OCI-LY1 (cell line): ENCODE measurements at regions not wholly inside any gene's neighbourhood (a gene's known extent, or its start where the extent isn't known, plus 50 kb on each side); places are given as distances from the start of the nearest gene placed in this dataset.

Source experiments
- H2AFZ ChIP-seq: fragments of 200-600 bp; sonication (generic), shearing (Covaris generic); 2 replicates; pipeline ENCODE4 v1.6.0; 2014; ENCODE audit warnings: antibody characterized with exemption, mild to moderate bottlenecking, low read length
- H3F3A ChIP-seq: fragments of 200-600 bp; sonication (generic), shearing (Covaris generic); 2 replicates; pipeline ENCODE4 v1.6.0; 2014; ENCODE audit warnings: mild to moderate bottlenecking, antibody characterized with exemption, low read length, moderate library complexity; ENCODE audit not compliant: insufficient read depth
- H3K27ac ChIP-seq: fragments of 200-600 bp; sonication (generic); 2 replicates; pipeline ENCODE4 v1.5.1; 2014; ENCODE audit warnings: low read length, mixed run types, mild to moderate bottlenecking, low read depth; ENCODE audit not compliant: poor library complexity, severe bottlenecking
- H3K27me3 ChIP-seq: fragments of 200-600 bp; sonication (generic); 2 replicates; pipeline ENCODE4 v1.6.0; 2014; ENCODE audit warnings: antibody characterized with exemption, mild to moderate bottlenecking, low read length, moderate library complexity; ENCODE audit not compliant: insufficient read depth
- H3K36me3 ChIP-seq: fragments of 200-600 bp; sonication (generic); 2 replicates; pipeline ENCODE4 v1.6.1; 2014; ENCODE audit warnings: mild to moderate bottlenecking, antibody characterized with exemption, low read length, moderate library complexity, mixed read lengths; ENCODE audit not compliant: insufficient read depth
- H3K4me1 ChIP-seq: fragments of 200-600 bp; sonication (generic); 2 replicates; pipeline ENCODE4 v1.5.1; 2014; ENCODE audit warnings: mild to moderate bottlenecking, low read length, moderate library complexity; ENCODE audit not compliant: insufficient read depth, severe bottlenecking
- H3K4me2 ChIP-seq: fragments of 200-600 bp; sonication (generic), shearing (Covaris generic); 2 replicates; pipeline ENCODE4 v1.6.1; 2014; ENCODE audit warnings: low read length
- H3K4me3 ChIP-seq: fragments of 200-600 bp; sonication (generic); 2 replicates; pipeline ENCODE4 v1.5.1; 2014; ENCODE audit warnings: low read length, low read depth, mild to moderate bottlenecking, mixed read lengths; ENCODE audit not compliant: poor library complexity, severe bottlenecking
- H3K79me2 ChIP-seq: fragments of 200-600 bp; shearing (Covaris generic); 2 replicates; pipeline ENCODE4 v1.6.1; 2016; ENCODE audit warnings: mixed run types, low read length, mixed read lengths; ENCODE audit not compliant: insufficient read depth
- H3K9ac ChIP-seq: fragments of 200-600 bp; sonication (generic), shearing (Covaris generic); 2 replicates; pipeline ENCODE4 v1.6.1; 2014; ENCODE audit warnings: mild to moderate bottlenecking, low read length, mixed read lengths
- H3K9me2 ChIP-seq: fragments of 200-600 bp; sonication (generic), shearing (Covaris generic); 2 replicates; pipeline ENCODE4 v1.6.1; 2014; ENCODE audit warnings: low read depth, mild to moderate bottlenecking, low read length, mixed read lengths
- H3K9me3 ChIP-seq: fragments of 200-600 bp; shearing (Covaris generic); 2 replicates; pipeline ENCODE4 v1.6.1; 2014; ENCODE audit warnings: low read length, mixed read lengths
- H4K20me1 ChIP-seq: fragments of 200-600 bp; sonication (generic), shearing (Covaris generic); 2 replicates; pipeline ENCODE4 v1.6.0; 2016; ENCODE audit warnings: mild to moderate bottlenecking, low read length; ENCODE audit not compliant: insufficient read depth
- CTCF ChIP-seq: fragments of 200-600 bp; sonication (generic), shearing (Covaris generic); IDR thresholded peaks from 2 replicates; pipeline ENCODE4 v1.5.1; 2017; ENCODE audit warnings: mild to moderate bottlenecking, antibody characterized with exemption, low read length, moderate library complexity, mixed read lengths
- EZH2 ChIP-seq: fragments of 200-600 bp; sonication (generic), shearing (Covaris generic); IDR thresholded peaks from 2 replicates; pipeline ENCODE4 v1.8.0; 2017; ENCODE audit warnings: borderline replicate concordance, mixed run types, mild to moderate bottlenecking, antibody characterized with exemption, low read length, moderate library complexity, mixed read lengths

GRCh38 chr1:208593306-208594006 lies 349.3 kb upstream of the PLXNA2 start:
- H3K9ac ChIP-seq, result no peak overlapping the region
- H2AFZ ChIP-seq, result no peak overlapping the region
- H3K4me1 ChIP-seq, result no peaks in the 10 kb centered on the region
- H3F3A ChIP-seq, result no peaks in the 10 kb centered on the region
- no peaks in the 10 kb centered on the region for H3K9me3 ChIP-seq
- no peak overlapping the region for H3K27ac ChIP-seq
- H3K4me3 ChIP-seq, result no peak overlapping the region
- no peaks in the 10 kb centered on the region for H4K20me1 ChIP-seq
- no peaks in the 10 kb centered on the region for H3K27me3 ChIP-seq
- H3K79me2 ChIP-seq, result no peaks in the 10 kb centered on the region
- no peaks in the 10 kb centered on the region for H3K9me2 ChIP-seq
- TF ChIP-seq CTCF (no peak), EZH2 (no peak)
- no peaks in the 10 kb centered on the region for H3K36me3 ChIP-seq
- H3K4me2 ChIP-seq, result no peak overlapping the region

- no peaks in the 10 kb centered on the region for H3F3A ChIP-seq
- no peak overlapping the region for H3K4me2 ChIP-seq
- no peak overlapping the region for H3K4me3 ChIP-seq
- no peak overlapping the region for H3K27ac ChIP-seq
- no peaks in the 10 kb centered on the region for H3K36me3 ChIP-seq
- H3K27me3 ChIP-seq, result no peaks in the 10 kb centered on the region
- no peak overlapping the region for H2AFZ ChIP-seq
- no peak for TF ChIP-seq EZH2
- no peak for TF ChIP-seq CTCF
- no peaks in the 10 kb centered on the region for H3K9me3 ChIP-seq
- no peaks in the 10 kb centered on the region for H3K9me2 ChIP-seq
- H4K20me1 ChIP-seq, result no peaks in the 10 kb centered on the region
- H3K9ac ChIP-seq, result no peak overlapping the region
- no peaks in the 10 kb centered on the region for H3K79me2 ChIP-seq
- no peaks in the 10 kb centered on the region for H3K4me1 ChIP-seq
Measured at GRCh38 chr1:208595236-208595635, 351.1 kb upstream of the PLXNA2 start.

DNA sequence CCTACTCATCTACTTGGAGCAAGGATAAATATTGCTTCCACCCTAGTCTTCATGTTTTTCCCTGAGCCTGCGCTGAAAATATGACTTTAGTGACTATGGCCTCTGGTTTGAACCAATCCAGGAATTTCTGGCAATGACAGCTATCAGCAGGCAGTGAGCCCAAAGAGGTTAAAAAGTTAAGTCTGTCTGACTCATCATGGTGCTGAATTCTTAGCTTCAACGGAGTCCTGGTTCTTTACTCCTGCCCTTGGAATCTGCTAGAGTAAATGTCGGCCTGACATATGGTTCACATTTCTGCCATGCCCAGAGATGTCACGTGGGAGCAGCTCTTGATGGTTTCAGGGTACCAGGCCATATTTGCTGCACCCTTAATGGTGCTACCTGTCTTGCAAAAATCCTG lies 351.6 kb upstream of the PLXNA2 start:
- no peaks in the 10 kb centered on the region for H3F3A ChIP-seq
- H3K9ac ChIP-seq, result no peak overlapping the region
- no peaks in the 10 kb centered on the region for H3K27me3 ChIP-seq
- no peaks in the 10 kb centered on the region for H4K20me1 ChIP-seq
- H3K36me3 ChIP-seq, result no peaks in the 10 kb centered on the region
- TF ChIP-seq EZH2, result no peak
- TF ChIP-seq CTCF, result no peak
- no peaks in the 10 kb centered on the region for H3K9me2 ChIP-seq
- no peak overlapping the region for H2AFZ ChIP-seq
- no peak overlapping the region for H3K27ac ChIP-seq
- H3K4me3 ChIP-seq, result no peak overlapping the region
- no peaks in the 10 kb centered on the region for H3K79me2 ChIP-seq
- no peaks in the 10 kb centered on the region for H3K4me1 ChIP-seq
- H3K4me2 ChIP-seq, result no peak overlapping the region
- H3K9me3 ChIP-seq, result no peaks in the 10 kb centered on the region
